ENCODE measurements at regions not wholly inside any gene's neighbourhood (a gene's known extent, or its start where the extent isn't known, plus 50 kb on each side); places are given as distances from the start of the nearest gene placed in this dataset.

- ATAC-seq = no peak
- Histone ChIP-seq H3K36me3 (ENCODE audit: low read depth) (no peaks in the 10 kb centered on the region), H3K4me1 (ENCODE audit: low read depth) (no peaks in the 10 kb centered on the region), H3K9me3 (peaks cover 7% of the 10 kb centered on the region), H3K4me3 (no peak overlapping the region)
- DNase-seq = no peak
- intact Hi-C loops (cut with DNase I, micrococcal nuclease) = no loop called here
- TF ChIP-seq CTCF (IDR thresholded peaks at IDR 0.05) = no peak
Measured at GRCh38 chr3:193959861-193960260, 176.1 kb upstream of the HES1 start.

- DNase-seq (peak; percentile 58 to 78 (median 70)), ATAC-seq (peak; percentile 96)
- Histone ChIP-seq H3K4me1 (ENCODE audit: low read depth) (no peaks in the 10 kb centered on the region), H3K36me3 (ENCODE audit: low read depth) (no peaks in the 10 kb centered on the region), H3K4me3 (no peak overlapping the region), H3K9me3 (no peaks in the 10 kb centered on the region)
- intact Hi-C loops (cut with DNase I, micrococcal nuclease) = no loop called here
- no peak for TF ChIP-seq CTCF (IDR thresholded peaks at IDR 0.05)
Measured at GRCh38 chr3:193960487-193961274, 175.3 kb upstream of the HES1 start.

GRCh38 chr3:193962986-193963685 is 172.8 kb upstream of the HES1 start:
- H3K4me3 ChIP-seq = no peak overlapping the region
- no peaks in the 10 kb centered on the region for H3K36me3 ChIP-seq (ENCODE audit: low read depth)
- H3K4me1 ChIP-seq (ENCODE audit: low read depth) = no peaks in the 10 kb centered on the region
- intact Hi-C loops (cut with DNase I, micrococcal nuclease) = no loop called here
- H3K9me3 ChIP-seq = no peaks in the 10 kb centered on the region
- ATAC-seq = no peak
- no peak for DNase-seq
- no peak for TF ChIP-seq CTCF (IDR thresholded peaks at IDR 0.05)

- Histone ChIP-seq H3K4me3 (no peak overlapping the region), H3K36me3 (ENCODE audit: low read depth) (no peaks in the 10 kb centered on the region), H3K4me1 (ENCODE audit: low read depth) (no peaks in the 10 kb centered on the region), H3K9me3 (no peaks in the 10 kb centered on the region)
- TF ChIP-seq CTCF (IDR thresholded peaks at IDR 0.05) = no peak
- intact Hi-C loops (cut with DNase I, micrococcal nuclease) = no loop called here
- ATAC-seq (no peak), DNase-seq (no peak)
Measured at GRCh38 chr3:193963808-193964516, 172.0 kb upstream of the HES1 start.

GRCh38 chr3:193964517-193964880 is 171.4 kb upstream of the HES1 start:
- ATAC-seq = no peak

More at GRCh38 chr3:193964517-193964880, 171.4 kb upstream of the HES1 start:
- Histone ChIP-seq H3K4me1 (ENCODE audit: low read depth) (no peaks in the 10 kb centered on the region), H3K4me3 (no peak overlapping the region), H3K9me3 (no peaks in the 10 kb centered on the region), H3K36me3 (ENCODE audit: low read depth) (no peaks in the 10 kb centered on the region)
- DNase-seq = no peak
- no peak for TF ChIP-seq CTCF (IDR thresholded peaks at IDR 0.05)
- intact Hi-C loops (cut with DNase I, micrococcal nuclease) = no loop called here
